SK-N-SH (cell line): ENCODE measurements at regions not wholly inside any gene's neighbourhood (a gene's known extent, or its start where the extent isn't known, plus 50 kb on each side); places are given as distances from the start of the nearest gene placed in this dataset.

ENCODE experiments used
- EP300 ChIP-seq, 2 experiments: IDR thresholded peaks; 2 replicates each; pipeline versions ENCODE4 v1.4.0 to v1.6.1; 2012; ENCODE audit warnings: borderline replicate concordance in 1 of 2, low read depth in 1 of 2, low read length in 1 of 2
- EZH2phosphoT487 ChIP-seq: fragments of 200-600 bp; sonication (generic); IDR thresholded peaks from 2 replicates; pipeline ENCODE4 v1.6.1; 2017; ENCODE audit warnings: low read depth, mixed run types, mild to moderate bottlenecking, antibody characterized with exemption, moderate library complexity, borderline replicate concordance
- NFIC ChIP-seq: IDR thresholded peaks from 2 replicates; pipeline ENCODE4 v1.4.0; 2012; ENCODE audit warnings: borderline replicate concordance
- TF ChIP-seq, protein P1 (sequence below): fragments of 200-600 bp; sonication (generic); IDR thresholded peaks from 2 replicates; pipeline ENCODE4 v1.6.1; 2017; ENCODE audit warnings: antibody characterized with exemption, mild to moderate bottlenecking, moderate library complexity

GRCh38 chr7:80335511-80336231 lies 176.2 kb downstream of the GNAT3 start:
- TF ChIP-seq NFIC (no peak), EZH2phosphoT487 (no peak), EP300 (IDR thresholded peaks at IDR 0.05; ENCODE audit: borderline replicate concordance in 1 of 2, low read depth in 1 of 2, low read length in 1 of 2) (no peak)
- TF ChIP-seq, protein P1, sequence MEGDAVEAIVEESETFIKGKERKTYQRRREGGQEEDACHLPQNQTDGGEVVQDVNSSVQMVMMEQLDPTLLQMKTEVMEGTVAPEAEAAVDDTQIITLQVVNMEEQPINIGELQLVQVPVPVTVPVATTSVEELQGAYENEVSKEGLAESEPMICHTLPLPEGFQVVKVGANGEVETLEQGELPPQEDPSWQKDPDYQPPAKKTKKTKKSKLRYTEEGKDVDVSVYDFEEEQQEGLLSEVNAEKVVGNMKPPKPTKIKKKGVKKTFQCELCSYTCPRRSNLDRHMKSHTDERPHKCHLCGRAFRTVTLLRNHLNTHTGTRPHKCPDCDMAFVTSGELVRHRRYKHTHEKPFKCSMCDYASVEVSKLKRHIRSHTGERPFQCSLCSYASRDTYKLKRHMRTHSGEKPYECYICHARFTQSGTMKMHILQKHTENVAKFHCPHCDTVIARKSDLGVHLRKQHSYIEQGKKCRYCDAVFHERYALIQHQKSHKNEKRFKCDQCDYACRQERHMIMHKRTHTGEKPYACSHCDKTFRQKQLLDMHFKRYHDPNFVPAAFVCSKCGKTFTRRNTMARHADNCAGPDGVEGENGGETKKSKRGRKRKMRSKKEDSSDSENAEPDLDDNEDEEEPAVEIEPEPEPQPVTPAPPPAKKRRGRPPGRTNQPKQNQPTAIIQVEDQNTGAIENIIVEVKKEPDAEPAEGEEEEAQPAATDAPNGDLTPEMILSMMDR: no peak
